ENCODE measurements at regions not wholly inside any gene's neighbourhood (a gene's known extent, or its start where the extent isn't known, plus 50 kb on each side); places are given as distances from the start of the nearest gene placed in this dataset.

DNA sequence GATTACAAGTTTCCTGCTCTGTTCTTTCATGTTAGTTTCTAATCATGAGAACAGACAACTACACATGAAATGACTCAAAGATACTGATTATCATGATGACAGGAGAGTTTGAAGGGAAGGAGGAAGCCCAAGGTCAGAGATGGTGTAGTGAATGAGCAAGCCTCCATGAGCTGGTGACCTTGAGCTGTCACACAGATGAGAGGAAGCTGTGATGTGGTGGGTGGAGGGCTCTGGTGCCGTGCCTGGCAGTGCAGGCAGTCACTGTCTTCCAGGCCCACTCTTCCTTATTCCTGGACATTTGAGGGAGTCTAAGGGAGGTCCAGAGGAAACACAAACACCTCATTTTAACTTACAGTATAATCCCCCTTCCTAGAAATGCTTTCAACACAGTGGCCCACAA is 133.4 kb upstream of the ROPN1 start:
- DNase-seq (ENCODE audit: low read depth, low spot score) (no peak), ATAC-seq (no peak)
- Histone ChIP-seq H3K4me3 (ENCODE audit: low read depth in 2 of 2, low read length in 2 of 2) (no peak overlapping the region), H3K36me3 (ENCODE audit: control insufficient read depth, insufficient read depth, low read length) (no peaks in the 10 kb centered on the region), H3K4me1 (ENCODE audit: control insufficient read depth, insufficient read depth, low read length) (no peaks in the 10 kb centered on the region), H3K9me3 (ENCODE audit: control insufficient read depth, insufficient read depth, low read depth, low read length) (no peaks in the 10 kb centered on the region), H3K27me3 (ENCODE audit: control insufficient read depth, insufficient read depth, low read length) (peaks cover 42% of the 10 kb centered on the region), H3K27ac (ENCODE audit: low read length) (no peak overlapping the region)
- ChIA-PET POLR2A (no interaction called here), CTCF (no interaction called here)
- in situ Hi-C loops (cut with HindIII; ENCODE audit: low pct_unique_long_range_greater_than_20kb, low sequenced_read_pairs) (no loop called here), intact Hi-C loops (cut with micrococcal nuclease; ENCODE audit: unreplicated experiment) (no loop called here)
- no TSS peak for BruUV-seq (replicated peaks)
- TF ChIP-seq, protein P1, sequence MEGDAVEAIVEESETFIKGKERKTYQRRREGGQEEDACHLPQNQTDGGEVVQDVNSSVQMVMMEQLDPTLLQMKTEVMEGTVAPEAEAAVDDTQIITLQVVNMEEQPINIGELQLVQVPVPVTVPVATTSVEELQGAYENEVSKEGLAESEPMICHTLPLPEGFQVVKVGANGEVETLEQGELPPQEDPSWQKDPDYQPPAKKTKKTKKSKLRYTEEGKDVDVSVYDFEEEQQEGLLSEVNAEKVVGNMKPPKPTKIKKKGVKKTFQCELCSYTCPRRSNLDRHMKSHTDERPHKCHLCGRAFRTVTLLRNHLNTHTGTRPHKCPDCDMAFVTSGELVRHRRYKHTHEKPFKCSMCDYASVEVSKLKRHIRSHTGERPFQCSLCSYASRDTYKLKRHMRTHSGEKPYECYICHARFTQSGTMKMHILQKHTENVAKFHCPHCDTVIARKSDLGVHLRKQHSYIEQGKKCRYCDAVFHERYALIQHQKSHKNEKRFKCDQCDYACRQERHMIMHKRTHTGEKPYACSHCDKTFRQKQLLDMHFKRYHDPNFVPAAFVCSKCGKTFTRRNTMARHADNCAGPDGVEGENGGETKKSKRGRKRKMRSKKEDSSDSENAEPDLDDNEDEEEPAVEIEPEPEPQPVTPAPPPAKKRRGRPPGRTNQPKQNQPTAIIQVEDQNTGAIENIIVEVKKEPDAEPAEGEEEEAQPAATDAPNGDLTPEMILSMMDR (IDR thresholded peaks at IDR 0.05), result no peak
- TF ChIP-seq POLR2AphosphoS5 (IDR thresholded peaks at IDR 0.05; ENCODE audit: low read depth, low read length) (no peak), TCF7L2 (IDR thresholded peaks at IDR 0.05; ENCODE audit: low read depth, low read length) (no peak), SIN3A (IDR thresholded peaks at IDR 0.05; ENCODE audit: borderline replicate concordance, insufficient read depth, low read depth, low read length) (no peak)
- TF ChIP-seq, protein P2, sequence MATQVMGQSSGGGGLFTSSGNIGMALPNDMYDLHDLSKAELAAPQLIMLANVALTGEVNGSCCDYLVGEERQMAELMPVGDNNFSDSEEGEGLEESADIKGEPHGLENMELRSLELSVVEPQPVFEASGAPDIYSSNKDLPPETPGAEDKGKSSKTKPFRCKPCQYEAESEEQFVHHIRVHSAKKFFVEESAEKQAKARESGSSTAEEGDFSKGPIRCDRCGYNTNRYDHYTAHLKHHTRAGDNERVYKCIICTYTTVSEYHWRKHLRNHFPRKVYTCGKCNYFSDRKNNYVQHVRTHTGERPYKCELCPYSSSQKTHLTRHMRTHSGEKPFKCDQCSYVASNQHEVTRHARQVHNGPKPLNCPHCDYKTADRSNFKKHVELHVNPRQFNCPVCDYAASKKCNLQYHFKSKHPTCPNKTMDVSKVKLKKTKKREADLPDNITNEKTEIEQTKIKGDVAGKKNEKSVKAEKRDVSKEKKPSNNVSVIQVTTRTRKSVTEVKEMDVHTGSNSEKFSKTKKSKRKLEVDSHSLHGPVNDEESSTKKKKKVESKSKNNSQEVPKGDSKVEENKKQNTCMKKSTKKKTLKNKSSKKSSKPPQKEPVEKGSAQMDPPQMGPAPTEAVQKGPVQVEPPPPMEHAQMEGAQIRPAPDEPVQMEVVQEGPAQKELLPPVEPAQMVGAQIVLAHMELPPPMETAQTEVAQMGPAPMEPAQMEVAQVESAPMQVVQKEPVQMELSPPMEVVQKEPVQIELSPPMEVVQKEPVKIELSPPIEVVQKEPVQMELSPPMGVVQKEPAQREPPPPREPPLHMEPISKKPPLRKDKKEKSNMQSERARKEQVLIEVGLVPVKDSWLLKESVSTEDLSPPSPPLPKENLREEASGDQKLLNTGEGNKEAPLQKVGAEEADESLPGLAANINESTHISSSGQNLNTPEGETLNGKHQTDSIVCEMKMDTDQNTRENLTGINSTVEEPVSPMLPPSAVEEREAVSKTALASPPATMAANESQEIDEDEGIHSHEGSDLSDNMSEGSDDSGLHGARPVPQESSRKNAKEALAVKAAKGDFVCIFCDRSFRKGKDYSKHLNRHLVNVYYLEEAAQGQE (IDR thresholded peaks at IDR 0.05; ENCODE audit: insufficient read depth in 1 of 2, low read depth in 2 of 2, low read length in 1 of 2), result no peak

DNA sequence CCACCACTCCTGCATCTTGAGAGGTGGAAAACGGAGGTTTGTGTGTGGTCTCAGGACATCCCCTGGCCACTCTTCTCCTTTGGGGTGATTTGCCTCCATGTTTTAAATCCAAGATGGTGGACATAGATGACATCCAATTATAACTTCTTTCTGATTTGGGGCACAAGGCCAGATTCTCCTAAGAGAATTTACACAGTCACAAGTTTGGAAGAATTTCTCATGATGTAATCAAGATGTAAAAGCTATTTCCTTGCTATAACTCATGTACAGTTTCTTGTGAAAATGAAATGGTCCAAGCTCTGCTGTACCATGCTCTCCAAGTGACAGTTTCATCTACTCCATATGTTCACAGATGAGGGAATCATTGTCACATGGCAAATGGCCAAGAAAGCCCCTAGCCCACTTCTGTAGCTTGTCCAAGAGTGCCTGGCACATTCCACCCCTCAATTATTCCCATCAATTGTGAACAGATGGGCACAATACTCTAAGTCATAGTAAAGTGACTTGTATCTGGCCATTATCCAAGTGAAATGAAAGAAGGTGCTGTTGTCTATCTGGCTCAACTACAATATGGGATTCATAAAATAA is 134.6 kb upstream of the ROPN1 start:
- BruUV-seq (replicated peaks), result no TSS peak
- ChIA-PET POLR2A (no interaction called here), CTCF (no interaction called here)
- Histone ChIP-seq H3K9me3 (ENCODE audit: control insufficient read depth, insufficient read depth, low read depth, low read length) (no peaks in the 10 kb centered on the region), H3K36me3 (ENCODE audit: control insufficient read depth, insufficient read depth, low read length) (no peaks in the 10 kb centered on the region), H3K4me1 (ENCODE audit: control insufficient read depth, insufficient read depth, low read length) (no peaks in the 10 kb centered on the region), H3K27ac (ENCODE audit: low read length) (no peak overlapping the region), H3K4me3 (ENCODE audit: low read depth in 2 of 2, low read length in 2 of 2) (no peak overlapping the region), H3K27me3 (ENCODE audit: control insufficient read depth, insufficient read depth, low read length) (peaks cover 48% of the 10 kb centered on the region)
- no peak for DNase-seq (ENCODE audit: low read depth, low spot score)
- TF ChIP-seq, protein P1 (IDR thresholded peaks at IDR 0.05), result no peak
- TF ChIP-seq, protein P2 (IDR thresholded peaks at IDR 0.05; ENCODE audit: insufficient read depth in 1 of 2, low read depth in 2 of 2, low read length in 1 of 2), result no peak
- no peak for TF ChIP-seq TCF7L2 (IDR thresholded peaks at IDR 0.05; ENCODE audit: low read depth, low read length)
- no peak for TF ChIP-seq POLR2AphosphoS5 (IDR thresholded peaks at IDR 0.05; ENCODE audit: low read depth, low read length)
- no peak for TF ChIP-seq SIN3A (IDR thresholded peaks at IDR 0.05; ENCODE audit: borderline replicate concordance, insufficient read depth, low read depth, low read length)
- ATAC-seq, result no peak
- in situ Hi-C loops (cut with HindIII; ENCODE audit: low pct_unique_long_range_greater_than_20kb, low sequenced_read_pairs) (no loop called here), intact Hi-C loops (cut with micrococcal nuclease; ENCODE audit: unreplicated experiment) (no loop called here)
